MCF 10A (cell line): ENCODE measurements at regions not wholly inside any gene's neighbourhood (a gene's known extent, or its start where the extent isn't known, plus 50 kb on each side); places are given as distances from the start of the nearest gene placed in this dataset.

ENCODE experiments used
- BruUV-seq: library from RNA; stranded (reverse); fragments of 400-500 nt; replicated peaks from 2 replicates; lab custom pipeline; 2021; lab: Mats Ljungman, UMichigan
- CTCF ChIA-PET: fragments of 300-600 bp; sonication (Branson Sonifier 250); formaldehyde crosslinking; extraction: SDS; loops from one replicate; lab custom pipeline; 2021; ENCODE audit warnings: antibody characterized with exemption, inconsistent platforms; lab: Yijun Ruan, JAX
- POLR2A ChIA-PET: fragments of 300-600, 350-650 bp; sonication (Branson Sonifier 250); formaldehyde crosslinking; extraction: SDS; loops from one replicate; lab custom pipeline; 2020; ENCODE audit warnings: antibody characterized with exemption, inconsistent platforms; lab: Yijun Ruan, JAX
- DNase-seq: peaks from one replicate; pipeline ENCODE4 v3.0.0-alpha.2; 2018; ENCODE audit not compliant: unreplicated experiment
- H3K27ac Mint-ChIP-seq: one replicate; pipeline ENCODE4 v1.8.0; 2022; ENCODE audit warnings: mild to moderate bottlenecking, low read depth, mixed read lengths; ENCODE audit not compliant: unreplicated experiment
- H3K27me3 Mint-ChIP-seq: one replicate; pipeline ENCODE4 v1.8.0; 2022; ENCODE audit warnings: mixed read lengths; ENCODE audit not compliant: insufficient read depth, unreplicated experiment
- H3K36me3 Mint-ChIP-seq: one replicate; pipeline ENCODE4 v1.8.0; 2022; ENCODE audit warnings: mild to moderate bottlenecking, moderate library complexity, mixed read lengths; ENCODE audit not compliant: insufficient read depth, unreplicated experiment
- H3K4me1 Mint-ChIP-seq: one replicate; pipeline ENCODE4 v1.8.0; 2022; ENCODE audit warnings: mixed read lengths; ENCODE audit not compliant: insufficient read depth, unreplicated experiment
- H3K4me3 Mint-ChIP-seq: one replicate; pipeline ENCODE4 v1.8.0; 2022; ENCODE audit warnings: mild to moderate bottlenecking, moderate library complexity, mixed read lengths; ENCODE audit not compliant: unreplicated experiment
- H3K9me3 Mint-ChIP-seq: one replicate; pipeline ENCODE4 v1.8.0; 2022; ENCODE audit warnings: mixed read lengths; ENCODE audit not compliant: unreplicated experiment
- intact Hi-C: fragments of 100-400 bp; cut with micrococcal nuclease; formaldehyde crosslinking; loops from 2 replicates; pipeline ENCODE4 v1.14.1; 2022
- TF ChIP-seq, protein P1 (sequence below): fragments of 200-600 bp; IDR thresholded peaks from one replicate; pipeline ENCODE4 v1.8.0; 2022; ENCODE audit warnings: antibody characterized with exemption, mild to moderate bottlenecking; ENCODE audit not compliant: unreplicated experiment

- peaks cover 41% of the 10 kb centered on the region for H3K27me3 Mint-ChIP-seq
- H3K36me3 Mint-ChIP-seq: no peaks in the 10 kb centered on the region
- ChIA-PET POLR2A (interaction anchor here (0.6 kb wide), 1 partner anchor 1520 kb away, joined by 4 read pairs; no protein-coding TSS in a partner anchor), CTCF (no interaction called here)
- intact Hi-C loops: no loop called here
- H3K9me3 Mint-ChIP-seq: no peaks in the 10 kb centered on the region
- H3K4me1 Mint-ChIP-seq: no peaks in the 10 kb centered on the region
- no TSS peak for BruUV-seq
- TF ChIP-seq, protein P1, sequence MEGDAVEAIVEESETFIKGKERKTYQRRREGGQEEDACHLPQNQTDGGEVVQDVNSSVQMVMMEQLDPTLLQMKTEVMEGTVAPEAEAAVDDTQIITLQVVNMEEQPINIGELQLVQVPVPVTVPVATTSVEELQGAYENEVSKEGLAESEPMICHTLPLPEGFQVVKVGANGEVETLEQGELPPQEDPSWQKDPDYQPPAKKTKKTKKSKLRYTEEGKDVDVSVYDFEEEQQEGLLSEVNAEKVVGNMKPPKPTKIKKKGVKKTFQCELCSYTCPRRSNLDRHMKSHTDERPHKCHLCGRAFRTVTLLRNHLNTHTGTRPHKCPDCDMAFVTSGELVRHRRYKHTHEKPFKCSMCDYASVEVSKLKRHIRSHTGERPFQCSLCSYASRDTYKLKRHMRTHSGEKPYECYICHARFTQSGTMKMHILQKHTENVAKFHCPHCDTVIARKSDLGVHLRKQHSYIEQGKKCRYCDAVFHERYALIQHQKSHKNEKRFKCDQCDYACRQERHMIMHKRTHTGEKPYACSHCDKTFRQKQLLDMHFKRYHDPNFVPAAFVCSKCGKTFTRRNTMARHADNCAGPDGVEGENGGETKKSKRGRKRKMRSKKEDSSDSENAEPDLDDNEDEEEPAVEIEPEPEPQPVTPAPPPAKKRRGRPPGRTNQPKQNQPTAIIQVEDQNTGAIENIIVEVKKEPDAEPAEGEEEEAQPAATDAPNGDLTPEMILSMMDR: no peak
- H3K4me3 Mint-ChIP-seq: no peak overlapping the region
- H3K27ac Mint-ChIP-seq: no peak overlapping the region
- DNase-seq: no peak
Observed at GRCh38 chr3:117114517-117115265, 405.1 kb downstream of the TUSC7 start.

- ChIA-PET POLR2A (no interaction called here), CTCF (no interaction called here)
- peaks cover 46% of the 10 kb centered on the region for H3K27me3 Mint-ChIP-seq
- H3K4me1 Mint-ChIP-seq: no peaks in the 10 kb centered on the region
- TF ChIP-seq, protein P1: no peak
- H3K27ac Mint-ChIP-seq: no peak overlapping the region
- H3K9me3 Mint-ChIP-seq: no peaks in the 10 kb centered on the region
- peak; percentile 2 for DNase-seq
- BruUV-seq: no TSS peak
- no peak overlapping the region for H3K4me3 Mint-ChIP-seq
- intact Hi-C loops: no loop called here
- H3K36me3 Mint-ChIP-seq: no peaks in the 10 kb centered on the region
Observed at GRCh38 chr3:117117188-117117936, 407.8 kb downstream of the TUSC7 start.

DNA sequence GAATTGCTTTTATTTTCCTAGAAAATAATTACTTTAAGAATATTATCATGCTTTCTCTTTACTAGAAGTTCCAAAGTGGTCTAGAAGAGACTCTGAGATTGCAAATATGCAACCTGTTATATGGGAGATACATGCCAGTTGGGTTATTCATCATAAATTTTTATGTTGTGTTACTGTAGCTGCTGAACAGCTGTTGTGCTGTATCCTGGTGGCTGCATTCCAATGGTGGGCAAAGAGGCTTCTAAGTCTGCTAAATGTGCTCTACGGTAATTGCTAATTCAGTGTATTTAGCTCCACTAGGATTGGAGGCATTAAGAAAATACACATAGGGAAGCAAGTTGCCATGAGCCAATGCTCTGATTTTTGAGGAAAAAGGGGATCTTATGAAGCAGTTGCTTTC is 409.0 kb downstream of the TUSC7 start:
- no TSS peak for BruUV-seq
- Mint-ChIP-seq H3K9me3 (no peaks in the 10 kb centered on the region), H3K27me3 (peaks cover 48% of the 10 kb centered on the region), H3K27ac (no peak overlapping the region), H3K4me3 (no peak overlapping the region), H3K4me1 (no peaks in the 10 kb centered on the region), H3K36me3 (no peaks in the 10 kb centered on the region)
- TF ChIP-seq, protein P1: no peak
- CTCF ChIA-PET: no interaction called here
- no peak for DNase-seq
- intact Hi-C loops: no loop called here
- POLR2A ChIA-PET: no interaction called here

GRCh38 chr3:117120014-117120413 is 410.4 kb downstream of the TUSC7 start:
- H3K4me3 Mint-ChIP-seq: no peak overlapping the region
- ChIA-PET CTCF (no interaction called here), POLR2A (no interaction called here)
- DNase-seq: no peak
- intact Hi-C loops: no loop called here
- no peak overlapping the region for H3K27ac Mint-ChIP-seq
- no peaks in the 10 kb centered on the region for H3K36me3 Mint-ChIP-seq
- TF ChIP-seq, protein P1: no peak
- no peaks in the 10 kb centered on the region for H3K9me3 Mint-ChIP-seq
- H3K27me3 Mint-ChIP-seq: peaks cover 50% of the 10 kb centered on the region
- H3K4me1 Mint-ChIP-seq: no peaks in the 10 kb centered on the region
- no TSS peak for BruUV-seq
